ENCODE measurements at regions not wholly inside any gene's neighbourhood (a gene's known extent, or its start where the extent isn't known, plus 50 kb on each side); places are given as distances from the start of the nearest gene placed in this dataset.

GRCh38 chr2:22810602-22811001, 574.4 kb upstream of the KLHL29 start:
- H3K4me3 Mint-ChIP-seq (ENCODE audit: unreplicated experiment): no peak overlapping the region
- intact Hi-C loops (cut with micrococcal nuclease; ENCODE audit: unreplicated experiment): no loop called here
- ChIA-PET CTCF (no interaction called here), POLR2A (no interaction called here)
- Histone ChIP-seq H3K4me3 (ENCODE audit: low read depth, low read length) (no peak overlapping the region), H3K36me3 (ENCODE audit: control insufficient read depth, insufficient read depth, low read length) (no peaks in the 10 kb centered on the region), H3K4me1 (no peaks in the 10 kb centered on the region), H3K27me3 (replicated peaks; ENCODE audit: control insufficient read depth, insufficient read depth, low read length) (no peaks in the 10 kb centered on the region), H3K9me3 (no peaks in the 10 kb centered on the region)
- H3K27ac Mint-ChIP-seq (ENCODE audit: unreplicated experiment): no peak overlapping the region
- no peak for DNase-seq
- no peaks in the 10 kb centered on the region for H3K36me3 Mint-ChIP-seq (ENCODE audit: insufficient read depth, unreplicated experiment)
- no peak for TF ChIP-seq CTCF (IDR thresholded peaks at IDR 0.05; ENCODE audit: insufficient read depth in 1 of 2, low read depth in 1 of 2, low read length in 1 of 2, severe bottlenecking in 1 of 2, unreplicated experiment in 1 of 2)
- no TSS peak for BruUV-seq (replicated peaks)
- no peaks in the 10 kb centered on the region for H3K4me1 Mint-ChIP-seq (ENCODE audit: low read depth, unreplicated experiment)
- no peaks in the 10 kb centered on the region for H3K27me3 Mint-ChIP-seq (ENCODE audit: insufficient read depth, unreplicated experiment)
- no peaks in the 10 kb centered on the region for H3K9me3 Mint-ChIP-seq (ENCODE audit: unreplicated experiment)

- no peaks in the 10 kb centered on the region for H3K9me3 ChIP-seq
- H3K4me3 ChIP-seq (ENCODE audit: low read depth, low read length): no peak overlapping the region
- Mint-ChIP-seq H3K36me3 (ENCODE audit: insufficient read depth, unreplicated experiment) (no peaks in the 10 kb centered on the region), H3K27ac (ENCODE audit: unreplicated experiment) (no peak overlapping the region), H3K4me1 (ENCODE audit: low read depth, unreplicated experiment) (no peaks in the 10 kb centered on the region), H3K27me3 (ENCODE audit: insufficient read depth, unreplicated experiment) (no peaks in the 10 kb centered on the region), H3K9me3 (ENCODE audit: unreplicated experiment) (no peaks in the 10 kb centered on the region), H3K4me3 (ENCODE audit: unreplicated experiment) (no peak overlapping the region)
- ChIA-PET POLR2A (no interaction called here), CTCF (no interaction called here)
- no peaks in the 10 kb centered on the region for H3K4me1 ChIP-seq
- intact Hi-C loops (cut with micrococcal nuclease; ENCODE audit: unreplicated experiment): no loop called here
- no TSS peak for BruUV-seq (replicated peaks)
- TF ChIP-seq CTCF (IDR thresholded peaks at IDR 0.05; ENCODE audit: insufficient read depth in 1 of 2, low read depth in 1 of 2, low read length in 1 of 2, severe bottlenecking in 1 of 2, unreplicated experiment in 1 of 2): no peak
- H3K27me3 ChIP-seq (replicated peaks; ENCODE audit: control insufficient read depth, insufficient read depth, low read length): no peaks in the 10 kb centered on the region
- no peaks in the 10 kb centered on the region for H3K36me3 ChIP-seq (ENCODE audit: control insufficient read depth, insufficient read depth, low read length)
- no peak for DNase-seq
These were observed 572.8 kb upstream of the KLHL29 start for GRCh38 chr2:22812065-22812680.

- Histone ChIP-seq H3K27me3 (replicated peaks; ENCODE audit: control insufficient read depth, insufficient read depth, low read length) (no peaks in the 10 kb centered on the region), H3K4me1 (no peaks in the 10 kb centered on the region), H3K9me3 (no peaks in the 10 kb centered on the region), H3K4me3 (ENCODE audit: low read depth, low read length) (no peak overlapping the region), H3K36me3 (ENCODE audit: control insufficient read depth, insufficient read depth, low read length) (no peaks in the 10 kb centered on the region)
- Mint-ChIP-seq H3K27ac (ENCODE audit: unreplicated experiment) (no peak overlapping the region), H3K36me3 (ENCODE audit: insufficient read depth, unreplicated experiment) (no peaks in the 10 kb centered on the region), H3K27me3 (ENCODE audit: insufficient read depth, unreplicated experiment) (no peaks in the 10 kb centered on the region), H3K4me3 (ENCODE audit: unreplicated experiment) (no peak overlapping the region), H3K4me1 (ENCODE audit: low read depth, unreplicated experiment) (no peaks in the 10 kb centered on the region), H3K9me3 (ENCODE audit: unreplicated experiment) (no peaks in the 10 kb centered on the region)
- DNase-seq: peak in 1 of 2 experiments; percentile 38
- CTCF ChIA-PET: no interaction called here
- BruUV-seq (replicated peaks): no TSS peak
- TF ChIP-seq CTCF (IDR thresholded peaks at IDR 0.05; ENCODE audit: insufficient read depth in 1 of 2, low read depth in 1 of 2, low read length in 1 of 2, severe bottlenecking in 1 of 2, unreplicated experiment in 1 of 2): no peak
- POLR2A ChIA-PET: no interaction called here
- intact Hi-C loops (cut with micrococcal nuclease; ENCODE audit: unreplicated experiment): no loop called here
These were observed 567.8 kb upstream of the KLHL29 start for GRCh38 chr2:22817197-22817596.

Data from Caco-2 (cell line).